Calu3 (cell line): ENCODE measurements at regions not wholly inside any gene's neighbourhood (a gene's known extent, or its start where the extent isn't known, plus 50 kb on each side); places are given as distances from the start of the nearest gene placed in this dataset.

Experiments used
- BruUV-seq: library from RNA; stranded (reverse); fragments of 400-500 nt; replicated peaks from 2 replicates; lab custom pipeline; 2021; lab: Mats Ljungman, UMichigan
- CTCF ChIA-PET: fragments of 300-600 bp; sonication (Branson Sonifier 250); formaldehyde crosslinking; loops from one replicate; lab custom pipeline; 2022; ENCODE audit warnings: antibody characterized with exemption; lab: Charles Lee
- DNase-seq: peaks from one replicate; pipeline ENCODE4 v3.0.0; 2022
- H3K27ac Mint-ChIP-seq: one replicate; pipeline ENCODE4 v1.8.0; 2022; ENCODE audit warnings: mixed read lengths; ENCODE audit not compliant: unreplicated experiment
- H3K27me3 Mint-ChIP-seq: one replicate; pipeline ENCODE4 v1.8.0; 2022; ENCODE audit warnings: mixed read lengths; ENCODE audit not compliant: unreplicated experiment
- H3K36me3 Mint-ChIP-seq: one replicate; pipeline ENCODE4 v1.8.0; 2022; ENCODE audit warnings: mild to moderate bottlenecking, moderate library complexity, mixed read lengths; ENCODE audit not compliant: insufficient read depth, unreplicated experiment
- H3K4me1 Mint-ChIP-seq: one replicate; pipeline ENCODE4 v1.8.0; 2022; ENCODE audit warnings: mild to moderate bottlenecking, low read depth, mixed read lengths; ENCODE audit not compliant: unreplicated experiment
- H3K4me3 Mint-ChIP-seq: one replicate; pipeline ENCODE4 v1.8.0; 2022; ENCODE audit warnings: mild to moderate bottlenecking, low read depth, moderate library complexity, mixed read lengths; ENCODE audit not compliant: unreplicated experiment
- H3K9me3 Mint-ChIP-seq: one replicate; pipeline ENCODE4 v1.8.0; 2022; ENCODE audit warnings: low read depth, mixed read lengths; ENCODE audit not compliant: unreplicated experiment
- intact Hi-C: fragments of 100-400 bp; cut with micrococcal nuclease; formaldehyde crosslinking; loops from one replicate; pipeline ENCODE4 v1.10.0; 2022; ENCODE audit not compliant: unreplicated experiment
- TF ChIP-seq, protein P1 (sequence below): fragments of 200-600 bp; IDR thresholded peaks from one replicate; pipeline ENCODE4 v1.8.0; 2022; ENCODE audit warnings: antibody characterized with exemption; ENCODE audit not compliant: unreplicated experiment

DNA sequence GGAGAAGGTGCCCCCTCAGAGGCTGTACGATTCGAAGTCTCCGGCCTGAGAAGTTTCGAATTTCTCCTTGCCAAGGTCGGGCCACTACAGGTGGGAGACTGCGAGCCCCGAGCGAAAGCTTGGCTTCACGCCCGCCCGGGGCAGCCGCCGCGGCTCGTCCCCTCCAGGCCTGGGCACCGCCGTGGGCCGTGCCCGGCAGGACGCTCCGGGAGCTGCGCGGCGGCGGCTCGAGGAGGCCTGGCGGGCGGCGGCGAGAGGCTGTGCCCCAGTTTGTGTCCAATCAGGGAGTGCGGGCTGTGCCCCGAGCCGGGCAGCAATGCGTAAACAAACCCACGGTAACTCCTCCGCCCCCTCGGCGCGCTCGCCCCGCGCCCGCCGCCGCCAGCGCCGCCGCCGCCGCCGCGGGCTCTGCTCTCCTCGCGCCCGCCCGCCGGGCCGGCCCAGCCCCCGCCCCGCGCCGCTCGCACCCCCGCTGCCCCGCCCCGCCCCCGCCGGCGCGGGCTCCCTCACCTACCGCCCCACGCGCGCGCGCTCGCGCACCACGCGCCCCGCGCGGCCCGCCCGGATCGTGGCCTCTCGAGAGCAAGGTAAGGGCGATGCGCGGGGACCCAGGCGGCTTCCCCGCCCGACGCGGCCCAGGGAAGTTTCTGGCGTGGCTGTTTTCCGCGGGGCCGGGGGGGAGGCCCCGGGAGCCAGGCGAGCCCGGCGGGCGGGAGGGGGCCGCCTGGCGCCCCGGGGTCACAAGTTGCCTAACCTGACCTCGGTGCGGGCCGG, 57.8 kb upstream of the PCGF5 start:
- TF ChIP-seq, protein P1, sequence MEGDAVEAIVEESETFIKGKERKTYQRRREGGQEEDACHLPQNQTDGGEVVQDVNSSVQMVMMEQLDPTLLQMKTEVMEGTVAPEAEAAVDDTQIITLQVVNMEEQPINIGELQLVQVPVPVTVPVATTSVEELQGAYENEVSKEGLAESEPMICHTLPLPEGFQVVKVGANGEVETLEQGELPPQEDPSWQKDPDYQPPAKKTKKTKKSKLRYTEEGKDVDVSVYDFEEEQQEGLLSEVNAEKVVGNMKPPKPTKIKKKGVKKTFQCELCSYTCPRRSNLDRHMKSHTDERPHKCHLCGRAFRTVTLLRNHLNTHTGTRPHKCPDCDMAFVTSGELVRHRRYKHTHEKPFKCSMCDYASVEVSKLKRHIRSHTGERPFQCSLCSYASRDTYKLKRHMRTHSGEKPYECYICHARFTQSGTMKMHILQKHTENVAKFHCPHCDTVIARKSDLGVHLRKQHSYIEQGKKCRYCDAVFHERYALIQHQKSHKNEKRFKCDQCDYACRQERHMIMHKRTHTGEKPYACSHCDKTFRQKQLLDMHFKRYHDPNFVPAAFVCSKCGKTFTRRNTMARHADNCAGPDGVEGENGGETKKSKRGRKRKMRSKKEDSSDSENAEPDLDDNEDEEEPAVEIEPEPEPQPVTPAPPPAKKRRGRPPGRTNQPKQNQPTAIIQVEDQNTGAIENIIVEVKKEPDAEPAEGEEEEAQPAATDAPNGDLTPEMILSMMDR, result no peak
- Mint-ChIP-seq H3K9me3 (no peaks in the 10 kb centered on the region), H3K36me3 (peaks cover 31% of the 10 kb centered on the region), H3K4me1 (peaks cover 21% of the 10 kb centered on the region), H3K4me3 (peak overlapping the region; percentile 83), H3K27me3 (peaks cover 20% of the 10 kb centered on the region), H3K27ac (no peak overlapping the region)
- peak; percentile 42 for DNase-seq
- intact Hi-C loops, result loop anchor here (10.0 kb wide), 1 partner anchor 52 kb away; no protein-coding TSS in a partner anchor
- CTCF ChIA-PET, result no interaction called here
- BruUV-seq, result no TSS peak

DNA sequence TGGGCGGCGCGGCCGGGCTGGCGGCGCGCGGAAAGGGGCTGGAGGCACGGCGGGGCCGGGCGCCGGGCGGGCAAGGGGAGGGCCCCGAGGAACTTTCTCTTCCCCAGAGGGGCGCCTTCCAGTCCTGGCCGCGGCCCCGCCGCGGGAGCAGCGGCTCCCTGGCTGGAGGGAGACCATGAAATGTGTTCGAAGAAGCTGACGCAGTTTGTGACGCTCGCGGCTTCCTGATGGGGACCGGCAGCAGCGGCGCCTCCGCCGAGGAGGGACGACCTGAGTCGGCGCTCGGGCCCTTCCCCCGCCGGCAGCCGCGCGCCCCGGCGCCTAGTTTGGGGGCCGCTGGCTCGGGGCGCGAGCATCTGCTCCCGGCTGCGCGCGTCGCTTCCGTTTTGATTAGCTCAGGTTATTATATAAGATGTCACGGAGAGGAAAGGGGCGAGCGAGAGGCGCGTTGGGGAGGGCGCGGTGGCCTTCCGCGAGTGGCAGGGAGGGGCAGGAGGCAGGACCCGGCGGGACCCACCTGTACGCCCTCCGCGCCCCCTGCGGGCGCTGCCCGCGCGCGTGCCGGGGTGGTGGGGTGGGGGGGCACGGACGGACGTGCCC, 57.1 kb upstream of the PCGF5 start:
- DNase-seq, result peak; percentile 42
- BruUV-seq, result no TSS peak
- TF ChIP-seq, protein P1, result no peak

DNA sequence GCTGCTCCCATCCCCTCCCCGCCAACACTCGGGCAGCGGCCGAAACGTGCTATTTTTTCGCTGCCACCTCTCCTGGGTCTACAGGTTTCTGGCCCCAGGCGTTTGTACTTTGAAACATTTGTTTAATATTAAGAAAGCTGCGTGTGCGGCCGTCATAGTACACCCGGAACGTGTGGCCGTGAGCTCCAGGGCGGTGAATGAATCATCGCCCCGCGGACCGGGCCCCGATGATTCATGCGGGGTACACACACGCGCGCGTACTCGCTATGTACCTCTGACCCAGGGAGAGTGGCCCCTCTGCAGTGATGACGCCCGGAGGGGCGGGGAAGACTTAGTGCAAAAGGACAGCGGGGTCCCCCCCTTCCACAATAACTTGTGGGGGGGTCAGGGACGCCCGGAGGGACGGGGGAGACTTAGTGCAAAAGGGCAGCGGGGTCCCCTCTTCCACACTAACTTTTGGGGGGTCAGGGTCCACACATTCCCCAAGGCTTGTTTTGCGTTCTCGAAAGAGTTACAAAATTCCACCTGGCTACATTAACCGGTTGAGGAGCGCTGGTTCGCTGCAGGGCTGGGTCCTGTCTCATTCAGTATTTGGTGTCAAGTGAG, 56.5 kb upstream of the PCGF5 start:
- TF ChIP-seq, protein P1, result no peak
- intact Hi-C loops, result loop anchor here (10.0 kb wide), 1 partner anchor 51 kb away; no protein-coding TSS in a partner anchor
- Mint-ChIP-seq H3K27me3 (peaks cover 20% of the 10 kb centered on the region), H3K4me1 (peaks cover 21% of the 10 kb centered on the region), H3K9me3 (no peaks in the 10 kb centered on the region), H3K36me3 (peaks cover 31% of the 10 kb centered on the region), H3K27ac (peak overlapping the region; percentile 50), H3K4me3 (peak overlapping the region; percentile 83)
- peak; percentile 62 for DNase-seq
- CTCF ChIA-PET, result no interaction called here
- BruUV-seq, result no TSS peak

More for the DNA sequence above, 57.1 kb upstream of the PCGF5 start:
- peaks cover 21% of the 10 kb centered on the region for H3K4me1 Mint-ChIP-seq
- no peaks in the 10 kb centered on the region for H3K9me3 Mint-ChIP-seq
- peak overlapping the region; percentile 50 for H3K27ac Mint-ChIP-seq
- peak overlapping the region; percentile 83 for H3K4me3 Mint-ChIP-seq
- CTCF ChIA-PET, result no interaction called here
- H3K36me3 Mint-ChIP-seq, result peaks cover 31% of the 10 kb centered on the region
- H3K27me3 Mint-ChIP-seq, result peaks cover 20% of the 10 kb centered on the region
- intact Hi-C loops, result loop anchor here (10.0 kb wide), 1 partner anchor 51 kb away; no protein-coding TSS in a partner anchor

- TF ChIP-seq, protein P1, result no peak
- Mint-ChIP-seq H3K9me3 (no peaks in the 10 kb centered on the region), H3K4me3 (peak overlapping the region; percentile 83), H3K36me3 (peaks cover 31% of the 10 kb centered on the region), H3K27ac (no peak overlapping the region), H3K4me1 (peaks cover 21% of the 10 kb centered on the region), H3K27me3 (peaks cover 20% of the 10 kb centered on the region)
- CTCF ChIA-PET, result no interaction called here
- intact Hi-C loops, result loop anchor here (10.0 kb wide), 1 partner anchor 50 kb away; no protein-coding TSS in a partner anchor
- BruUV-seq, result no TSS peak
- DNase-seq, result no peak
Measured at GRCh38 chr10:91164520-91165065, 55.9 kb upstream of the PCGF5 start.
